Lower lobe of right lung (tissue), 2 donors: ENCODE measurements at regions not wholly inside any gene's neighbourhood (a gene's known extent, or its start where the extent isn't known, plus 50 kb on each side); places are given as distances from the start of the nearest gene placed in this dataset.

Source experiments
- ATAC-seq, 2 donors: fragments of 200-7000 bp; cut with Tn5 transposase; one replicate each; pipeline ENCODE4 v1.9.1; 2020 to 2022; ENCODE audit warnings: mild to moderate bottlenecking in 2 of 2, moderate library complexity in 2 of 2
- DNase-seq: peaks from one replicate; pipeline ENCODE4 v3.0.0-alpha.2; 2020
- H3K27ac ChIP-seq: fragments of 200-600 bp; one replicate; pipeline ENCODE4 v1.8.0; 2022
- H3K27me3 ChIP-seq: fragments of 200-600 bp; one replicate; pipeline ENCODE4 v1.8.0; 2022; ENCODE audit warnings: low read depth
- H3K36me3 ChIP-seq: fragments of 200-600 bp; one replicate; pipeline ENCODE4 v1.8.0; 2022; ENCODE audit warnings: mild to moderate bottlenecking
- H3K4me1 ChIP-seq: fragments of 200-600 bp; one replicate; pipeline ENCODE4 v1.8.0; 2022
- H3K4me3 ChIP-seq: fragments of 200-600 bp; one replicate; pipeline ENCODE4 v1.8.0; 2022; ENCODE audit warnings: mild to moderate bottlenecking
- H3K9me3 ChIP-seq: fragments of 200-600 bp; one replicate; pipeline ENCODE4 v1.8.0; 2022
- CTCF ChIP-seq: fragments of 200-600 bp; IDR thresholded peaks from one replicate; pipeline ENCODE4 v1.8.0; 2022; ENCODE audit warnings: antibody characterized with exemption, mild to moderate bottlenecking
- intact Hi-C: fragments of 100-400 bp; cut with DNase I; formaldehyde crosslinking; loops from one replicate; pipeline ENCODE4 v1.11.0; 2022
- donor health status: DM: no; HTN: yes; CAD: no; lungs with severe emphysema.

- H3K4me3 ChIP-seq, result no peak overlapping the region
- intact Hi-C loops, result no loop called here
- TF ChIP-seq CTCF, result no peak
- H3K27me3 ChIP-seq, result no peaks in the 10 kb centered on the region
- H3K4me1 ChIP-seq, result peaks cover 4% of the 10 kb centered on the region
- H3K9me3 ChIP-seq, result no peaks in the 10 kb centered on the region
- no peaks in the 10 kb centered on the region for H3K36me3 ChIP-seq
- ATAC-seq, result peak in 1 of 2 donors; percentile 58
- no peak for DNase-seq
- H3K27ac ChIP-seq, result no peak overlapping the region
These were observed 58.1 kb upstream of the ENPP6 start for GRCh38 chr4:184275766-184276165.

GRCh38 chr4:184274286-184274951 lies 56.7 kb upstream of the ENPP6 start:
- no peaks in the 10 kb centered on the region for H3K27me3 ChIP-seq
- intact Hi-C loops, result no loop called here
- H3K4me3 ChIP-seq, result no peak overlapping the region
- no peaks in the 10 kb centered on the region for H3K36me3 ChIP-seq
- no peak for DNase-seq
- H3K9me3 ChIP-seq, result no peaks in the 10 kb centered on the region
- TF ChIP-seq CTCF, result no peak
- no peak overlapping the region for H3K27ac ChIP-seq
- H3K4me1 ChIP-seq, result no peaks in the 10 kb centered on the region
- peak in 1 of 2 donors; percentile 21 for ATAC-seq

- peaks cover 4% of the 10 kb centered on the region for H3K4me1 ChIP-seq
- H3K27me3 ChIP-seq, result no peaks in the 10 kb centered on the region
- TF ChIP-seq CTCF, result no peak
- H3K4me3 ChIP-seq, result no peak overlapping the region
- H3K9me3 ChIP-seq, result no peaks in the 10 kb centered on the region
- intact Hi-C loops, result no loop called here
- no peaks in the 10 kb centered on the region for H3K36me3 ChIP-seq
- H3K27ac ChIP-seq, result no peak overlapping the region
- no peak for ATAC-seq
- no peak for DNase-seq
These were observed 55.8 kb upstream of the ENPP6 start for GRCh38 chr4:184273166-184274147.

- Histone ChIP-seq H3K27me3 (no peaks in the 10 kb centered on the region), H3K36me3 (no peaks in the 10 kb centered on the region), H3K4me3 (no peak overlapping the region), H3K4me1 (peaks cover 12% of the 10 kb centered on the region), H3K9me3 (no peaks in the 10 kb centered on the region), H3K27ac (no peak overlapping the region)
- no peak for ATAC-seq
- DNase-seq, result no peak
- no peak for TF ChIP-seq CTCF
- intact Hi-C loops, result no loop called here
These were observed 53.2 kb upstream of the ENPP6 start for GRCh38 chr4:184270808-184271413.

DNA sequence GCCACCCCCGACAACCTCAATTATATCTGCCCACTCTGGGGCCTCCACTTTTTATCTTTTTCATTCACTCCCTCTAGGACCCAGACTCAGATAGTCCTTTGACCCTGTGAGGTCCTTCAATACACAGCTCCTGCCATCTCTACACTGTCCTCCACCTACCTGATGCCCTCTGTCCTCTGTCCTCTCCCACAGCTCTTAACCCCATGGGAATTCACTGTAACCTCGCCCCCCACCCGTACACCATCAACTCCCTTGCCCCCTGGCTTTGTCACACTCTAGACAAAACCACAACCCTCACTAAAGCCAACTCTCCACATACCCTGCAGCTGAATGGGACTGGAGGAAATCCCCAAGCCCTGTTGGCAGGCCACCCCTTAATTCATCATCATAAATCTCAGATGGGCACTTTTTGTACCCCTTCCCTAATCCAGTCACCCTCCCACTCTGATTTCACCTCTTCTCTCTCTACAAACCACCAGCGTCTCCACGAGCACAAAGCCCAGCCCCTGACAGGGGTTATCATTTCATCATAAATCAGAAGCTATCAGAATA lies 52.3 kb upstream of the ENPP6 start:
- Histone ChIP-seq H3K9me3 (no peaks in the 10 kb centered on the region), H3K36me3 (no peaks in the 10 kb centered on the region), H3K4me1 (peaks cover 20% of the 10 kb centered on the region), H3K4me3 (no peak overlapping the region), H3K27me3 (no peaks in the 10 kb centered on the region), H3K27ac (no peak overlapping the region)
- ATAC-seq (no peak), DNase-seq (no peak)
- intact Hi-C loops, result no loop called here
- no peak for TF ChIP-seq CTCF
